ENCODE measurements at regions not wholly inside any gene's neighbourhood (a gene's known extent, or its start where the extent isn't known, plus 50 kb on each side); places are given as distances from the start of the nearest gene placed in this dataset.

DNA sequence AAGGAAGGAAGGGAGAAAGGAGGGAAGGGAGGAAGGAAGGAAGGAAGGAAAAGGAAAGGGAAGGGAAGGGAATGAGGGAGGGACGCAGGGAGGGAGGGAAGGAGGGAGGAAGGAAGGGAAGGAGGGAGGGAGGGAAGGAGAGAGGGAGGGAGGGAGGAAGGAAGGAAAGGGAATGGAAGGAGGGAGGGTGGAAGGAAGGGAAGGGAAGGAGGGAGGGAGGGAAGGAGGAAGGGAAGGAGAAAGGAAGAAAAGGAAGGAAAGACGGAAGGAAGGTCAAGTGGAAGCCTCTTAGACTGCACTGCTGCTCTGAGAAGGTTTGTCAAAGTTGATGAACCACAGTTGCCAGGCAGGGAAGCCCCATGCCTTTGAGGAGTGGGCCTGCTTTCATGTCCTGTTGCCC is 324.3 kb upstream of the ZFP64 start:
- DNase-seq, result no peak
- intact Hi-C loops (cut with micrococcal nuclease), result no loop called here
- TF ChIP-seq, protein P1, sequence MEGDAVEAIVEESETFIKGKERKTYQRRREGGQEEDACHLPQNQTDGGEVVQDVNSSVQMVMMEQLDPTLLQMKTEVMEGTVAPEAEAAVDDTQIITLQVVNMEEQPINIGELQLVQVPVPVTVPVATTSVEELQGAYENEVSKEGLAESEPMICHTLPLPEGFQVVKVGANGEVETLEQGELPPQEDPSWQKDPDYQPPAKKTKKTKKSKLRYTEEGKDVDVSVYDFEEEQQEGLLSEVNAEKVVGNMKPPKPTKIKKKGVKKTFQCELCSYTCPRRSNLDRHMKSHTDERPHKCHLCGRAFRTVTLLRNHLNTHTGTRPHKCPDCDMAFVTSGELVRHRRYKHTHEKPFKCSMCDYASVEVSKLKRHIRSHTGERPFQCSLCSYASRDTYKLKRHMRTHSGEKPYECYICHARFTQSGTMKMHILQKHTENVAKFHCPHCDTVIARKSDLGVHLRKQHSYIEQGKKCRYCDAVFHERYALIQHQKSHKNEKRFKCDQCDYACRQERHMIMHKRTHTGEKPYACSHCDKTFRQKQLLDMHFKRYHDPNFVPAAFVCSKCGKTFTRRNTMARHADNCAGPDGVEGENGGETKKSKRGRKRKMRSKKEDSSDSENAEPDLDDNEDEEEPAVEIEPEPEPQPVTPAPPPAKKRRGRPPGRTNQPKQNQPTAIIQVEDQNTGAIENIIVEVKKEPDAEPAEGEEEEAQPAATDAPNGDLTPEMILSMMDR (IDR thresholded peaks at IDR 0.05), result no peak
- Histone ChIP-seq H3K27ac (ENCODE audit: low read depth in 1 of 2, low read length in 2 of 2) (no peak overlapping the region), H2AFZ (ENCODE audit: insufficient read depth, low read depth, low read length, poor library complexity, severe bottlenecking) (no peak overlapping the region), H3K9me3 (replicated peaks in 1 of 2; ENCODE audit: control insufficient read depth in 1 of 2, insufficient read depth in 1 of 2, low read length in 2 of 2) (no peaks in the 10 kb centered on the region), H3K9ac (ENCODE audit: insufficient read depth, low read length, poor library complexity, severe bottlenecking) (no peak overlapping the region), H3K4me1 (ENCODE audit: control insufficient read depth in 1 of 2, insufficient read depth in 2 of 2, low read length in 2 of 2) (no peaks in the 10 kb centered on the region), H3K4me3 (replicated peaks in 1 of 3; ENCODE audit: low read depth in 2 of 3, low read length in 3 of 3) (no peak overlapping the region), H3K27me3 (ENCODE audit: control insufficient read depth in 2 of 2, insufficient read depth in 2 of 2, low read length in 2 of 2) (no peaks in the 10 kb centered on the region), H3K79me2 (ENCODE audit: insufficient read depth, low read length) (no peaks in the 10 kb centered on the region), H3K36me3 (replicated peaks in 1 of 2; ENCODE audit: control insufficient read depth in 1 of 2, insufficient read depth in 2 of 2, low read length in 2 of 2) (no peaks in the 10 kb centered on the region), H4K20me1 (ENCODE audit: insufficient read depth, low read length) (no peaks in the 10 kb centered on the region), H3K4me2 (replicated peaks; ENCODE audit: extremely low read depth, low read length, poor library complexity, severe bottlenecking) (no peak overlapping the region)
- no peak overlapping the region for H3K27ac Mint-ChIP-seq
- H3K4me1 Mint-ChIP-seq, result no peaks in the 10 kb centered on the region
- H3K9me3 Mint-ChIP-seq, result peaks cover 0 to 12% (median 2%) of the 10 kb centered on the region in 7 donors
- H3K27me3 Mint-ChIP-seq (ENCODE audit: low read depth in 3 of 3), result peaks cover 0 to 5% (median 4%) of the 10 kb centered on the region in 3 donors
- H3K4me3 Mint-ChIP-seq, result no peak overlapping the region
- no peaks in the 10 kb centered on the region for H3K36me3 Mint-ChIP-seq
- 91% methylated on average over 2 of the region's 2 CpGs for WGBS (ENCODE audit: insufficient coverage)

DNA sequence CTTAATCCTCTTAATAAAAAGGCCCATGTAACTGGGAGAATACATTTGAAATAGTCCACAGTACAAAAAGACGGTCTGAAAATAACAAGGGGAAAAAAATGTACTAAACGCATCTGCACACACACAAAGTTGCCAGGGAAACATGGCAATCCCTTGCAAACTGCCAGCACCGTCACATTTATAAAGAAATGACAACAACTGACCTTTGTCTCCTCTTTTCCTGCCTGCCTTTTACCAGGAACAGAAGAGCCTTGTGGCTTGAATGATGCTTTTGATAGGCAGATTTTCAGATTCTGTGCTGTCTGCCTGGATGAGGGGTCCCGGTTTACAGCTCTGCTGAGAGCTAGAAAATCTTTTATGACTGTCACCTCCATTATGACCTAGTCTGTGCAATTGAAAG is 308.6 kb upstream of the ZFP64 start:
- Mint-ChIP-seq H3K36me3 (no peaks in the 10 kb centered on the region), H3K9me3 (peaks cover 2 to 9% (median 3%) of the 10 kb centered on the region in 7 donors), H3K27me3 (ENCODE audit: low read depth in 3 of 3) (peaks cover 0 to 8% (median 2%) of the 10 kb centered on the region in 3 donors), H3K4me1 (no peaks in the 10 kb centered on the region), H3K27ac (no peak overlapping the region), H3K4me3 (no peak overlapping the region)
- DNase-seq, result no peak
- no peak overlapping the region for H2AFZ ChIP-seq (ENCODE audit: insufficient read depth, low read depth, low read length, poor library complexity, severe bottlenecking)
- TF ChIP-seq, protein P1 (IDR thresholded peaks at IDR 0.05), result no peak
- intact Hi-C loops (cut with micrococcal nuclease), result no loop called here
- no peaks in the 10 kb centered on the region for H4K20me1 ChIP-seq (ENCODE audit: insufficient read depth, low read length)
- H3K4me1 ChIP-seq (ENCODE audit: control insufficient read depth in 1 of 2, insufficient read depth in 2 of 2, low read length in 2 of 2), result no peaks in the 10 kb centered on the region
- WGBS (ENCODE audit: insufficient coverage), result 100% methylated on average over 2 of the region's 4 CpGs
- no peaks in the 10 kb centered on the region for H3K79me2 ChIP-seq (ENCODE audit: insufficient read depth, low read length)
- no peak overlapping the region for H3K9ac ChIP-seq (ENCODE audit: insufficient read depth, low read length, poor library complexity, severe bottlenecking)
- no peak overlapping the region for H3K4me2 ChIP-seq (replicated peaks; ENCODE audit: extremely low read depth, low read length, poor library complexity, severe bottlenecking)
- peaks cover 0 to 4% of the 10 kb centered on the region in 2 donors for H3K9me3 ChIP-seq (replicated peaks in 1 of 2; ENCODE audit: control insufficient read depth in 1 of 2, insufficient read depth in 1 of 2, low read length in 2 of 2)
- no peaks in the 10 kb centered on the region for H3K36me3 ChIP-seq (replicated peaks in 1 of 2; ENCODE audit: control insufficient read depth in 1 of 2, insufficient read depth in 2 of 2, low read length in 2 of 2)
- H3K27me3 ChIP-seq (ENCODE audit: control insufficient read depth in 2 of 2, insufficient read depth in 2 of 2, low read length in 2 of 2), result peaks cover 0 to 3% of the 10 kb centered on the region in 2 donors
- no peak overlapping the region for H3K27ac ChIP-seq (ENCODE audit: low read depth in 1 of 2, low read length in 2 of 2)
- H3K4me3 ChIP-seq (replicated peaks in 1 of 3; ENCODE audit: low read depth in 2 of 3, low read length in 3 of 3), result no peak overlapping the region

All from CD14-positive monocyte (primary cell).